ENCODE measurements at regions not wholly inside any gene's neighbourhood (a gene's known extent, or its start where the extent isn't known, plus 50 kb on each side); places are given as distances from the start of the nearest gene placed in this dataset.

GRCh38 chr17:51467336-51467735 is 207.0 kb downstream of the UTP18 start:
- TF ChIP-seq FOXP2 (optimal IDR thresholded peaks at IDR 0.05; ENCODE audit: control extremely low read depth, extremely low read length, insufficient read depth) (no peak), POLR2AphosphoS5 (IDR thresholded peaks at IDR 0.05; ENCODE audit: borderline replicate concordance, low read depth, low read length) (no peak)
